Spleen (tissue), 11 donors: ENCODE measurements at regions not wholly inside any gene's neighbourhood (a gene's known extent, or its start where the extent isn't known, plus 50 kb on each side); places are given as distances from the start of the nearest gene placed in this dataset.

Experiments
- DNase-seq: peaks from one replicate; pipeline ENCODE4 v3.0.0-alpha.2; 2020
- H3K27ac ChIP-seq, 8 donors: fragments of 200-600 bp; sonication (generic) in 7 of 8; 1 replicate in 4 of 8; 2 replicates in 4 of 8; pipeline versions ENCODE4 v1.5.0 to v1.8.0; 2016 to 2021; ENCODE audit warnings: inconsistent platforms in 4 of 8, mild to moderate bottlenecking in 4 of 8, moderate library complexity in 1 of 8
- H3K27me3 ChIP-seq, 7 donors: fragments of 200-600 bp; sonication (generic) in 6 of 7; replicated peaks in 1 of 7; 1 replicate in 4 of 7; 2 replicates in 3 of 7; pipeline versions ENCODE4 v1.5.0 to v1.8.0; 2016 to 2021; ENCODE audit warnings: inconsistent platforms in 3 of 7, mild to moderate bottlenecking in 1 of 7
- H3K36me3 ChIP-seq, 6 donors: fragments of 200-600 bp; sonication (generic) in 5 of 6; 1 replicate in 4 of 6; 2 replicates in 2 of 6; pipeline versions ENCODE4 v1.5.0 to v1.8.0; 2016 to 2021; ENCODE audit warnings: inconsistent platforms in 2 of 6
- H3K4me1 ChIP-seq, 6 donors: fragments of 200-600 bp; sonication (generic) in 5 of 6; 1 replicate in 3 of 6; 2 replicates in 3 of 6; pipeline versions ENCODE4 v1.5.0 to v1.8.0; 2016 to 2021; ENCODE audit warnings: inconsistent platforms in 3 of 6
- H3K4me3 ChIP-seq, 8 donors: fragments of 200-600 bp; sonication (generic) in 7 of 8; 1 replicate in 4 of 8; 2 replicates in 4 of 8; pipeline versions ENCODE4 v1.5.0 to v1.8.0; 2016 to 2021; ENCODE audit warnings: inconsistent platforms in 4 of 8, mild to moderate bottlenecking in 4 of 8, moderate library complexity in 2 of 8
- H3K9me3 ChIP-seq, 8 donors: fragments of 200-600 bp; sonication (generic) in 7 of 8; 1 replicate in 4 of 8; 2 replicates in 4 of 8; pipeline versions ENCODE4 v1.5.0 to v1.8.0; 2016 to 2021; ENCODE audit warnings: inconsistent platforms in 4 of 8
- POLR2A ChIP-seq, 3 donors: fragments of 450-650 bp; IDR thresholded peaks; one replicate each; pipeline ENCODE4 v1.5.1; 2017; ENCODE audit warnings: antibody characterized with exemption in 3 of 3, mild to moderate bottlenecking in 1 of 3
- POLR2AphosphoS5 ChIP-seq, 3 donors: sonication (generic); formaldehyde crosslinking; IDR thresholded peaks; one replicate each; pipeline ENCODE4 v1.5.1; 2017; ENCODE audit warnings: antibody characterized with exemption in 3 of 3
- WGBS, 5 donors: extraction: QIAGEN DNeasy Blood & Tissue Kit in 3 of 5; methylation state at CpG; one replicate each; pipeline versions ENCODE4 v1.1.5 to v1.1.7; 2013 to 2018; 5-methylcytosine and 5-hydroxymethylcytosine counted together
- intact Hi-C: fragments of 100-400 bp; cut with DNase I; formaldehyde crosslinking; loops from one replicate; pipeline ENCODE4 v1.15.0; 2023; ENCODE audit warnings: low total_unique reads
- TF ChIP-seq, protein P1 (sequence below), 11 experiments: fragments of 200-600 bp in 7 of 11; fragments of 450-650 bp in 4 of 11; sonication (generic) in 4 of 11; IDR thresholded peaks in 8 of 11; conservative IDR thresholded peaks in 3 of 11; 1 replicate in 7 of 11; 2 replicates in 4 of 11; pipeline versions ENCODE4 v1.4.0 to v1.8.0; 2016 to 2021; ENCODE audit warnings: antibody characterized with exemption in 11 of 11, inconsistent platforms in 4 of 11, mild to moderate bottlenecking in 1 of 11
- donor health status: healthy with polysubstance abuse.
- donor health status: DM: no; HTN: no; CAD: no; lungs with moderate emphysema.
- donor health status: DM: no; HTN: no; CAD: no.
- donor health status: Bipolar disorder and iron deficiency.
- donor health status: healthy.
- donor health status: DM: no; HTN: no; CAD: no.
- donor health status: DM: yes; HTN: yes; CAD: no.

DNA sequence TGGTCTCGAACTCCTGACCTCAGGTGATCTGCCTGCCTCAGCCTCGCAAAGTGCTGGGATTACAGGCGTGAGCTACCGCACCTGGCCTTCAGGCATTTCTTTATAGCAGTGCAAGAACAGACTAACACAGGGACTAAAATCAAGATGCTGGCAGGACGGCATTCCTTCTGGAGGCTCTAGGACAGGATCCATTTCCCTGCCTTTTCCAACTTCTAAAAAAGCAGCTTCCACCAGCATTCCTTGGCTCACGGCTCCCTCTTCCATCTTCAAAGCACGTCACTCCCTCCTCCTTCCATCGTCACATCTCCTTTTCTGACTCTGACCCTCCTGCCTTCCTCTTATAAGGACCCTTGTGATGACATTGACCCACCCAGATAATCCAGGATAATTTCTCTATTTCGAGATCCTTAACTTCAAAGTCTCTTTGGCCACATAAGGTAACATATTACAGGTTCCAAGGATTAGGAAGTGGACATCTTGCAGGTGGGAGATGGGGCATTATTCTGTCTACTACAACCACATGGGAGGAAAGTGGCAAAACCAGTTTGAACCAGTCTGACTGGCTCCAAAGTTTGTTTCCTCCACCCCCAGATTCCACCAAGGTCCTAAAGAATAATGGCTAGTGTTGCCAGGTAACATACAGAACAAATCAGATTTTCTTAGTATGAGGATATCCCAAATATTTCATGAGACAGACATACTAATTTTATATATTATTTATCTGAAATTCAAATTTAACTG is 172.5 kb downstream of the MN1 start:
- H3K4me3 ChIP-seq = no peak overlapping the region
- no peaks in the 10 kb centered on the region for H3K4me1 ChIP-seq
- H3K27me3 ChIP-seq = peaks cover 0 to 31% (median 0%) of the 10 kb centered on the region in 7 donors
- no peak for DNase-seq
- no peaks in the 10 kb centered on the region for H3K36me3 ChIP-seq
- TF ChIP-seq POLR2A (IDR thresholded peaks at IDR 0.05) (no peak), POLR2AphosphoS5 (IDR thresholded peaks at IDR 0.05) (no peak)
- TF ChIP-seq, protein P1, sequence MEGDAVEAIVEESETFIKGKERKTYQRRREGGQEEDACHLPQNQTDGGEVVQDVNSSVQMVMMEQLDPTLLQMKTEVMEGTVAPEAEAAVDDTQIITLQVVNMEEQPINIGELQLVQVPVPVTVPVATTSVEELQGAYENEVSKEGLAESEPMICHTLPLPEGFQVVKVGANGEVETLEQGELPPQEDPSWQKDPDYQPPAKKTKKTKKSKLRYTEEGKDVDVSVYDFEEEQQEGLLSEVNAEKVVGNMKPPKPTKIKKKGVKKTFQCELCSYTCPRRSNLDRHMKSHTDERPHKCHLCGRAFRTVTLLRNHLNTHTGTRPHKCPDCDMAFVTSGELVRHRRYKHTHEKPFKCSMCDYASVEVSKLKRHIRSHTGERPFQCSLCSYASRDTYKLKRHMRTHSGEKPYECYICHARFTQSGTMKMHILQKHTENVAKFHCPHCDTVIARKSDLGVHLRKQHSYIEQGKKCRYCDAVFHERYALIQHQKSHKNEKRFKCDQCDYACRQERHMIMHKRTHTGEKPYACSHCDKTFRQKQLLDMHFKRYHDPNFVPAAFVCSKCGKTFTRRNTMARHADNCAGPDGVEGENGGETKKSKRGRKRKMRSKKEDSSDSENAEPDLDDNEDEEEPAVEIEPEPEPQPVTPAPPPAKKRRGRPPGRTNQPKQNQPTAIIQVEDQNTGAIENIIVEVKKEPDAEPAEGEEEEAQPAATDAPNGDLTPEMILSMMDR (IDR thresholded peaks at IDR 0.05 in 8 of 11, conservative IDR thresholded peaks at IDR 0.05 in 3 of 11) = no peak
- no peaks in the 10 kb centered on the region for H3K9me3 ChIP-seq
- H3K27ac ChIP-seq = no peak overlapping the region
- intact Hi-C loops = no loop called here
- 79 to 90% (median 85%) methylated on average over 9 of the region's 9 CpGs for WGBS, 5 donors

DNA sequence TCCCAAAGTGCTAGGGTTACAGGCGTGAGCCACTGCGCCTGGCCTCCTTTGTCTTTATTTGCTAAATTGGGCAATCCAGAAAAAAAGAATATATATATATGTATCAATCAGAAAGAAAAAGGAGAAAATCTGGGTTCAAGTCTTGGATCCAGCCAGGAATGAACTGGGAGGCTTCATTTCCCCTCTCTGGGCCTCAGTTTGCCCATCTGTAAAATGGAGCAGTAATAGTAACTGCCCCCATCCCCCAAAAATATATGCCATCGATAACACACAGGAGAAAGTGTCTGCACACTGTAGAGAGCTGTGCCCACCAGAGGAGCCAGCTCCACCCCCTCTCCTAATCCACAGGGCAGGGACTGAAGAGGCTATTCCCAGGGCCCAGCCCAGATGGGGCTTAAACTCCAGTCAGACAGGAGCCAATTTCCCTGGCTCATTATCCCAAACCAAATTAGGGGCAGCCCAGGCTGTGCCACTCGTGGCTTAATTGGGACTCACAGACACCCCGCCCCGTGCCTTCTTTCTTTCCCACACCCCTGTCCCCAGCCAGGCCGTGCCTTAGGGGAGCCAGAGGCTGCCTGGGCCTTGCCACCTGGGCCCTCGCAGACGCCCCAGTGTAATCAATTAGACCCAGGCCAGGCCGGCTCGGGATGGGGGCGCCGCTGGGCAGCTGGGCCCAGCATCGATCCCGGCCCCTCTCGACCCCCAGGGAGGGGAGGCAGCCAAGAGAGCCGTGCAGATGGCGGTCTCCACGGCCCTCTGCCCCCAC is 171.5 kb downstream of the MN1 start:
- Histone ChIP-seq H3K36me3 (no peaks in the 10 kb centered on the region), H3K9me3 (no peaks in the 10 kb centered on the region), H3K27me3 (peaks cover 0 to 41% (median 0%) of the 10 kb centered on the region in 7 donors), H3K4me1 (no peaks in the 10 kb centered on the region), H3K4me3 (no peak overlapping the region), H3K27ac (no peak overlapping the region)
- TF ChIP-seq, protein P1 (IDR thresholded peaks at IDR 0.05 in 8 of 11, conservative IDR thresholded peaks at IDR 0.05 in 3 of 11) = no peak
- TF ChIP-seq POLR2A (IDR thresholded peaks at IDR 0.05) = no peak
- WGBS, 5 donors = 84 to 90% (median 87%) methylated on average over 8 to 19 of the region's 19 CpGs
- no peak for DNase-seq
- intact Hi-C loops = no loop called here

DNA sequence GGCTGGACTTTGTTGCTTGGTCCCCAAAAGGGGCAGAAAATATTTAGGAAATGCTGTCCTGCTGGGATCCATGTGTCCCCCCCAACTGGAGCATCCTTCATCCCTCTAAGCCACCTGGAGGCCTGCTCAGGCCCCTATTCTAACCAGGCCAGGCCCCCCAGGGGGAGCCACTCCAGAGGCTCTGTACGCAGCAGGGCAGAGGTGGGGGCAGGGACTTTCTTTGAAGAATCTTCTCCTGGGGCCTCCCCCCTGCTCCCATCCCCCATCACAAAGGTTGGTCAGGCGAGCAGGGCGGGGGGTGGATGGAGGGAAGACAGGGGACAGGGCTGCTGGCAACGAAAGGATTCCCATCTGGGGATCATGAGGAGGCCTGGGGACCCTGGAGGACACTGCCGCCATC is 170.8 kb downstream of the MN1 start:
- Histone ChIP-seq H3K27ac (no peak overlapping the region), H3K27me3 (peaks cover 0 to 44% (median 0%) of the 10 kb centered on the region in 7 donors), H3K4me1 (no peaks in the 10 kb centered on the region), H3K9me3 (no peaks in the 10 kb centered on the region), H3K36me3 (no peaks in the 10 kb centered on the region), H3K4me3 (no peak overlapping the region)
- no peak for DNase-seq
- no peak for TF ChIP-seq POLR2AphosphoS5 (IDR thresholded peaks at IDR 0.05)
- no peak for TF ChIP-seq POLR2A (IDR thresholded peaks at IDR 0.05)
- TF ChIP-seq, protein P1 (IDR thresholded peaks at IDR 0.05 in 8 of 11, conservative IDR thresholded peaks at IDR 0.05 in 3 of 11) = no peak
- intact Hi-C loops = no loop called here
- WGBS, 5 donors = 78 to 91% (median 87%) methylated on average over 4 to 5 of the region's 5 CpGs

DNA sequence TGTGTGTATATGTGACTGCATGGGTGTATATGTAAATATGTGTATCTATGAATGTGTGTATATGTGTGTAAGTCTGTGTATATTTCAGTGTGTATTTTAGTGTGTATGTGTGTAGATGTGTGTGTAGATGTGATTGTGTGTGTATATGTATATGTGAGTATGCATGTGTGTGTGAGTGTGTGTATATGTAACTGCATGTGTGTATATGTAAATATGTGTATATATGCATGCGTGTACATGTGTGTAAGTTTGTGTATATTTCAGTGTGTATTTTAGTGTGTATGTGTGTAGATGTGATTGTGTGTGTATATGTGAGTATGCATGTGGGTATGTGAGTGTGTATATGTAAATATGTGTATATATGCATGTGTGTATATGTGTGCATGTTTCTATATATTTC is 169.9 kb downstream of the MN1 start:
- Histone ChIP-seq H3K27ac (no peak overlapping the region), H3K36me3 (no peaks in the 10 kb centered on the region), H3K4me3 (no peak overlapping the region), H3K27me3 (peaks cover 0 to 44% (median 0%) of the 10 kb centered on the region in 7 donors), H3K9me3 (no peaks in the 10 kb centered on the region), H3K4me1 (no peaks in the 10 kb centered on the region)
- 89 to 100% (median 98%) methylated on average over 1 of the region's 1 CpG for WGBS, 5 donors
- TF ChIP-seq, protein P1 (IDR thresholded peaks at IDR 0.05 in 8 of 11, conservative IDR thresholded peaks at IDR 0.05 in 3 of 11) = no peak
- TF ChIP-seq POLR2AphosphoS5 (IDR thresholded peaks at IDR 0.05) (no peak), POLR2A (IDR thresholded peaks at IDR 0.05) (no peak)
- no peak for DNase-seq
- intact Hi-C loops = no loop called here
